ENCODE measurements at regions not wholly inside any gene's neighbourhood (a gene's known extent, or its start where the extent isn't known, plus 50 kb on each side); places are given as distances from the start of the nearest gene placed in this dataset.

- TF ChIP-seq CTCF (IDR thresholded peaks at IDR 0.05) (no peak), POLR2A (IDR thresholded peaks at IDR 0.05) (no peak)
These were observed 251.0 kb upstream of the CSF3R start for GRCh38 chr1:36733748-36734147.

Measured in testis (tissue), 2 donors.